GM23248 (cell line): ENCODE measurements at regions not wholly inside any gene's neighbourhood (a gene's known extent, or its start where the extent isn't known, plus 50 kb on each side); places are given as distances from the start of the nearest gene placed in this dataset.

ENCODE experiments used
- DNase-seq: peaks from one replicate; pipeline ENCODE4 v3.0.0-alpha.2; 2015
- H2AFZ ChIP-seq: fragments of 200-600 bp; sonication (generic); 2 replicates; pipeline ENCODE4 v1.6.1; 2016; ENCODE audit warnings: antibody characterized with exemption
- H3F3A ChIP-seq: fragments of 200-600 bp; sonication (generic); 2 replicates; pipeline ENCODE4 v1.6.1; 2016; ENCODE audit warnings: mild to moderate bottlenecking, antibody characterized with exemption, mixed run types; ENCODE audit not compliant: insufficient read depth
- H3K27ac ChIP-seq: fragments of 200-600 bp; sonication (generic); 2 replicates; pipeline ENCODE4 v1.5.1; 2016; ENCODE audit warnings: mild to moderate bottlenecking
- H3K27me3 ChIP-seq: fragments of 200-600 bp; sonication (generic); replicated peaks from 2 replicates; pipeline ENCODE4 v1.6.1; 2016; ENCODE audit warnings: mild to moderate bottlenecking; ENCODE audit not compliant: insufficient read depth
- H3K36me3 ChIP-seq: fragments of 200-600 bp; sonication (generic); 2 replicates; pipeline ENCODE4 v1.6.1; 2016; ENCODE audit warnings: low read depth, mild to moderate bottlenecking
- H3K4me1 ChIP-seq: fragments of 200-600 bp; sonication (generic); 2 replicates; pipeline ENCODE4 v1.6.1; 2016; ENCODE audit warnings: mild to moderate bottlenecking; ENCODE audit not compliant: insufficient read depth
- H3K4me2 ChIP-seq: fragments of 200-600 bp; sonication (generic); one replicate; pipeline ENCODE4 v1.6.1; 2016; ENCODE audit warnings: mild to moderate bottlenecking; ENCODE audit not compliant: unreplicated experiment
- H3K4me3 ChIP-seq: fragments of 200-600 bp; sonication (generic); 2 replicates; pipeline ENCODE4 v1.5.1; 2016; ENCODE audit warnings: mild to moderate bottlenecking
- H3K79me2 ChIP-seq: fragments of 200-600 bp; sonication (generic); 2 replicates; pipeline ENCODE4 v1.6.1; 2016; ENCODE audit warnings: mild to moderate bottlenecking; ENCODE audit not compliant: insufficient read depth
- H3K9ac ChIP-seq: fragments of 200-600 bp; sonication (generic); 2 replicates; pipeline ENCODE4 v1.6.1; 2016; ENCODE audit warnings: mild to moderate bottlenecking
- H3K9me2 ChIP-seq: fragments of 200-600 bp; sonication (generic); 2 replicates; pipeline ENCODE4 v1.6.1; 2016; ENCODE audit warnings: mixed run types, mild to moderate bottlenecking, moderate library complexity; ENCODE audit not compliant: insufficient read depth
- H3K9me3 ChIP-seq: fragments of 200-600 bp; sonication (generic); one replicate; pipeline ENCODE4 v1.6.1; 2017; ENCODE audit warnings: low read depth
- H4K20me1 ChIP-seq: fragments of 200-600 bp; sonication (generic); 2 replicates; pipeline ENCODE4 v1.6.0; 2016; ENCODE audit not compliant: insufficient read depth
- EZH2 ChIP-seq: fragments of 200-600 bp; sonication (generic); IDR thresholded peaks from 2 replicates; pipeline ENCODE4 v1.6.1; 2018; ENCODE audit warnings: antibody characterized with exemption, mild to moderate bottlenecking; ENCODE audit not compliant: insufficient read depth, poor library complexity, severe bottlenecking
- EZH2phosphoT487 ChIP-seq: fragments of 200-600 bp; sonication (generic); IDR thresholded peaks from 2 replicates; pipeline ENCODE4 v1.6.1; 2018; ENCODE audit warnings: antibody characterized with exemption, moderate library complexity, mild to moderate bottlenecking, low read depth; ENCODE audit not compliant: insufficient read depth
- WGBS, 2 experiments: methylation state at CpG; one replicate each; pipeline ENCODE4 v1.1.6; 2015 to 2017; ENCODE audit warnings: low lambda C conversion rate in 2 of 2, low coverage in 1 of 2; ENCODE audit errors: missing lambda C conversion rate in 2 of 2; 5-methylcytosine and 5-hydroxymethylcytosine counted together
- in situ Hi-C: fragments of 300-500 bp; cut with MboI; formaldehyde crosslinking; loops from 2 replicates; pipeline ENCODE4 v1.15.0; 2020

- Histone ChIP-seq H4K20me1 (no peaks in the 10 kb centered on the region), H3K79me2 (no peaks in the 10 kb centered on the region), H3K9me2 (no peaks in the 10 kb centered on the region), H3F3A (no peaks in the 10 kb centered on the region), H2AFZ (no peak overlapping the region), H3K9ac (no peak overlapping the region), H3K27ac (no peak overlapping the region), H3K9me3 (no peaks in the 10 kb centered on the region), H3K4me1 (no peaks in the 10 kb centered on the region), H3K4me2 (no peak overlapping the region), H3K36me3 (no peaks in the 10 kb centered on the region), H3K27me3 (peaks cover 28% of the 10 kb centered on the region), H3K4me3 (no peak overlapping the region)
- no peak for DNase-seq
- TF ChIP-seq EZH2: no peak
- in situ Hi-C loops: no loop called here
- WGBS, 2 experiments: 68 to 71% methylated on average over 1 of the region's 1 CpG
Observed at GRCh38 chr3:193951859-193952258, 184.1 kb upstream of the HES1 start.

- Histone ChIP-seq H3K36me3 (no peaks in the 10 kb centered on the region), H3K27me3 (peaks cover 51% of the 10 kb centered on the region), H3K4me3 (no peak overlapping the region), H3F3A (no peaks in the 10 kb centered on the region), H4K20me1 (no peaks in the 10 kb centered on the region), H3K9me2 (no peaks in the 10 kb centered on the region), H3K4me2 (no peak overlapping the region), H3K9me3 (no peaks in the 10 kb centered on the region), H3K4me1 (no peaks in the 10 kb centered on the region), H2AFZ (no peak overlapping the region), H3K27ac (no peak overlapping the region), H3K9ac (no peak overlapping the region), H3K79me2 (no peaks in the 10 kb centered on the region)
- in situ Hi-C loops: no loop called here
- DNase-seq: no peak
- TF ChIP-seq EZH2 (no peak), EZH2phosphoT487 (no peak)
Observed at GRCh38 chr3:193954752-193955151, 181.2 kb upstream of the HES1 start.

- Histone ChIP-seq H3K9me2 (no peaks in the 10 kb centered on the region), H3F3A (no peaks in the 10 kb centered on the region), H3K27me3 (peaks cover 55% of the 10 kb centered on the region), H3K9ac (no peak overlapping the region), H3K4me2 (no peak overlapping the region), H3K27ac (no peak overlapping the region), H3K4me1 (no peaks in the 10 kb centered on the region), H3K9me3 (no peaks in the 10 kb centered on the region), H3K36me3 (no peaks in the 10 kb centered on the region), H4K20me1 (no peaks in the 10 kb centered on the region), H2AFZ (no peak overlapping the region), H3K4me3 (no peak overlapping the region), H3K79me2 (no peaks in the 10 kb centered on the region)
- 65 to 81% methylated on average over 6 to 7 of the region's 7 CpGs for WGBS, 2 experiments
- no peak for TF ChIP-seq EZH2
- no peak for DNase-seq
- in situ Hi-C loops: no loop called here
Observed at GRCh38 chr3:193955719-193956118, 180.2 kb upstream of the HES1 start.

- H3K4me1 ChIP-seq: no peaks in the 10 kb centered on the region
- in situ Hi-C loops: no loop called here
- no peaks in the 10 kb centered on the region for H3K79me2 ChIP-seq
- no peak for DNase-seq
- no peak overlapping the region for H2AFZ ChIP-seq
- no peaks in the 10 kb centered on the region for H3K9me3 ChIP-seq
- H3F3A ChIP-seq: no peaks in the 10 kb centered on the region
- H3K9ac ChIP-seq: no peak overlapping the region
- TF ChIP-seq EZH2 (no peak), EZH2phosphoT487 (no peak)
- H3K27ac ChIP-seq: no peak overlapping the region
- no peaks in the 10 kb centered on the region for H3K36me3 ChIP-seq
- H3K9me2 ChIP-seq: no peaks in the 10 kb centered on the region
- no peaks in the 10 kb centered on the region for H4K20me1 ChIP-seq
- H3K4me3 ChIP-seq: no peak overlapping the region
- peaks cover 62% of the 10 kb centered on the region for H3K27me3 ChIP-seq
- no peak overlapping the region for H3K4me2 ChIP-seq
Observed at GRCh38 chr3:193959861-193960260, 176.1 kb upstream of the HES1 start.

- H3K36me3 ChIP-seq: no peaks in the 10 kb centered on the region
- in situ Hi-C loops: no loop called here
- peak; percentile 42 for DNase-seq
- H4K20me1 ChIP-seq: no peaks in the 10 kb centered on the region
- 8 to 11% methylated on average over 21 of the region's 21 CpGs for WGBS, 2 experiments
- no peaks in the 10 kb centered on the region for H3K4me1 ChIP-seq
- H3K9me2 ChIP-seq: no peaks in the 10 kb centered on the region
- H2AFZ ChIP-seq: no peak overlapping the region
- H3F3A ChIP-seq: no peaks in the 10 kb centered on the region
- no peaks in the 10 kb centered on the region for H3K79me2 ChIP-seq
- no peak for TF ChIP-seq EZH2phosphoT487
- no peak overlapping the region for H3K27ac ChIP-seq
- H3K4me3 ChIP-seq: no peak overlapping the region
- peaks cover 64% of the 10 kb centered on the region for H3K27me3 ChIP-seq
- H3K4me2 ChIP-seq: no peak overlapping the region
- no peaks in the 10 kb centered on the region for H3K9me3 ChIP-seq
- no peak overlapping the region for H3K9ac ChIP-seq
Observed at GRCh38 chr3:193960487-193961274, 175.3 kb upstream of the HES1 start.
